CD8-positive, alpha-beta memory T cell (primary cell): ENCODE measurements at regions not wholly inside any gene's neighbourhood (a gene's known extent, or its start where the extent isn't known, plus 50 kb on each side); places are given as distances from the start of the nearest gene placed in this dataset.

Source experiments
- CTCF ChIA-PET: fragments of 350-600 bp; sonication (Branson Sonifier 250); formaldehyde crosslinking; loops from one replicate; lab custom pipeline; 2021; ENCODE audit warnings: antibody characterized with exemption; lab: Charles Lee
- POLR2A ChIA-PET: fragments of 350-600 bp; sonication (Branson Sonifier 250); formaldehyde crosslinking; loops from one replicate; lab custom pipeline; 2021; ENCODE audit warnings: antibody characterized with exemption; lab: Charles Lee
- DNase-seq, 5 donors: peaks; one replicate each; pipeline versions ENCODE4 v3.0.0 to v3.0.0-alpha.2; 2020 to 2022; ENCODE audit warnings: mixed read lengths in 1 of 5
- H3K27ac ChIP-seq: one replicate; pipeline ENCODE4 v1.7.0; 2013; ENCODE audit warnings: low read depth, mild to moderate bottlenecking, low read length, moderate library complexity
- H3K27me3 ChIP-seq: 2 replicates; pipeline ENCODE4 v1.7.0; 2013; ENCODE audit warnings: low read length, mild to moderate bottlenecking; ENCODE audit not compliant: insufficient read depth, poor library complexity, severe bottlenecking
- H3K36me3 ChIP-seq: 2 replicates; pipeline ENCODE4 v1.7.0; 2013; ENCODE audit warnings: mild to moderate bottlenecking, low read length, moderate library complexity; ENCODE audit not compliant: insufficient read depth
- H3K4me1 ChIP-seq: 2 replicates; pipeline ENCODE4 v1.7.0; 2013; ENCODE audit warnings: mild to moderate bottlenecking, low read length, moderate library complexity; ENCODE audit not compliant: insufficient read depth
- H3K4me3 ChIP-seq: 2 replicates; pipeline ENCODE4 v1.7.0; 2013; ENCODE audit warnings: mild to moderate bottlenecking, low read length
- H3K9me3 ChIP-seq: 2 replicates; pipeline ENCODE4 v1.7.0; 2013; ENCODE audit warnings: mild to moderate bottlenecking, low read length
- H3K27ac Mint-ChIP-seq, 8 donors: one replicate each; pipeline ENCODE4 v1.8.0; 2020 to 2021; ENCODE audit warnings: mixed read lengths in 8 of 8, mild to moderate bottlenecking in 6 of 8, inconsistent platforms in 3 of 8, moderate library complexity in 3 of 8
- H3K27me3 Mint-ChIP-seq, 2 donors: one replicate each; pipeline ENCODE4 v1.8.0; 2020 to 2021; ENCODE audit warnings: mixed read lengths in 2 of 2, mild to moderate bottlenecking in 1 of 2, moderate library complexity in 1 of 2
- H3K36me3 Mint-ChIP-seq, 3 donors: one replicate each; pipeline ENCODE4 v1.8.0; 2020 to 2021; ENCODE audit warnings: mixed read lengths in 3 of 3, inconsistent platforms in 1 of 3, mild to moderate bottlenecking in 1 of 3
- H3K4me1 Mint-ChIP-seq, 3 donors: one replicate each; pipeline ENCODE4 v1.8.0; 2020 to 2021; ENCODE audit warnings: mixed read lengths in 3 of 3, inconsistent platforms in 1 of 3, mild to moderate bottlenecking in 1 of 3
- H3K4me3 Mint-ChIP-seq, 7 donors: one replicate each; pipeline ENCODE4 v1.8.0; 2020 to 2021; ENCODE audit warnings: mixed read lengths in 7 of 7, mild to moderate bottlenecking in 6 of 7, moderate library complexity in 4 of 7, inconsistent platforms in 2 of 7
- H3K9me3 Mint-ChIP-seq, 5 donors: one replicate each; pipeline ENCODE4 v1.8.0; 2020 to 2022; ENCODE audit warnings: mixed read lengths in 5 of 5, mild to moderate bottlenecking in 3 of 5, moderate library complexity in 2 of 5, inconsistent platforms in 1 of 5

- CTCF ChIA-PET: no interaction called here
- no peaks in the 10 kb centered on the region for H3K27me3 ChIP-seq
- POLR2A ChIA-PET: no interaction called here
- no peaks in the 10 kb centered on the region for H3K36me3 ChIP-seq
- peaks cover 0 to 4% (median 1%) of the 10 kb centered on the region in 5 donors for H3K9me3 Mint-ChIP-seq
- H3K4me3 Mint-ChIP-seq: no peak overlapping the region
- H3K27me3 Mint-ChIP-seq: no peaks in the 10 kb centered on the region
- no peaks in the 10 kb centered on the region for H3K4me1 Mint-ChIP-seq
- H3K9me3 ChIP-seq: no peaks in the 10 kb centered on the region
- H3K36me3 Mint-ChIP-seq: no peaks in the 10 kb centered on the region
- peak overlapping the region in 1 of 8 donors; percentile 38 for H3K27ac Mint-ChIP-seq
- no peak overlapping the region for H3K27ac ChIP-seq
- H3K4me3 ChIP-seq: no peak overlapping the region
- no peaks in the 10 kb centered on the region for H3K4me1 ChIP-seq
- no peak for DNase-seq
These were observed 579.8 kb upstream of the POU3F2 start for GRCh38 chr6:98254624-98255023.

- Histone ChIP-seq H3K27ac (no peak overlapping the region), H3K27me3 (no peaks in the 10 kb centered on the region), H3K36me3 (no peaks in the 10 kb centered on the region), H3K4me3 (no peak overlapping the region), H3K4me1 (no peaks in the 10 kb centered on the region), H3K9me3 (no peaks in the 10 kb centered on the region)
- Mint-ChIP-seq H3K27me3 (no peaks in the 10 kb centered on the region), H3K27ac (no peak overlapping the region), H3K9me3 (peaks cover 0 to 11% (median 0%) of the 10 kb centered on the region in 5 donors), H3K4me3 (no peak overlapping the region), H3K4me1 (no peaks in the 10 kb centered on the region), H3K36me3 (no peaks in the 10 kb centered on the region)
- ChIA-PET CTCF (no interaction called here), POLR2A (no interaction called here)
- no peak for DNase-seq
These were observed 574.0 kb upstream of the POU3F2 start for GRCh38 chr6:98260382-98260781.

GRCh38 chr6:98272060-98272459 lies 562.3 kb upstream of the POU3F2 start:
- no peak for DNase-seq
- CTCF ChIA-PET: no interaction called here
- Histone ChIP-seq H3K27me3 (no peaks in the 10 kb centered on the region), H3K4me1 (no peaks in the 10 kb centered on the region), H3K4me3 (no peak overlapping the region), H3K36me3 (no peaks in the 10 kb centered on the region), H3K27ac (no peak overlapping the region), H3K9me3 (no peaks in the 10 kb centered on the region)
- Mint-ChIP-seq H3K36me3 (no peaks in the 10 kb centered on the region), H3K27me3 (no peaks in the 10 kb centered on the region), H3K4me3 (no peak overlapping the region), H3K9me3 (peaks cover 0 to 8% (median 0%) of the 10 kb centered on the region in 5 donors), H3K27ac (no peak overlapping the region), H3K4me1 (no peaks in the 10 kb centered on the region)
- POLR2A ChIA-PET: no interaction called here

- CTCF ChIA-PET: no interaction called here
- Mint-ChIP-seq H3K36me3 (no peaks in the 10 kb centered on the region), H3K4me1 (no peaks in the 10 kb centered on the region), H3K4me3 (no peak overlapping the region), H3K9me3 (peaks cover 0 to 5% (median 0%) of the 10 kb centered on the region in 5 donors), H3K27ac (no peak overlapping the region), H3K27me3 (no peaks in the 10 kb centered on the region)
- Histone ChIP-seq H3K4me3 (no peak overlapping the region), H3K27me3 (no peaks in the 10 kb centered on the region), H3K27ac (no peak overlapping the region), H3K36me3 (no peaks in the 10 kb centered on the region), H3K4me1 (no peaks in the 10 kb centered on the region), H3K9me3 (no peaks in the 10 kb centered on the region)
- POLR2A ChIA-PET: no interaction called here
- DNase-seq: no peak
These were observed 559.7 kb upstream of the POU3F2 start for GRCh38 chr6:98274691-98275090.

GRCh38 chr6:98280492-98280891 lies 553.9 kb upstream of the POU3F2 start:
- CTCF ChIA-PET: no interaction called here
- no peaks in the 10 kb centered on the region for H3K27me3 Mint-ChIP-seq

GRCh38 chr6:98286620-98287019 lies 547.8 kb upstream of the POU3F2 start:
- Mint-ChIP-seq H3K27me3 (no peaks in the 10 kb centered on the region), H3K4me3 (no peak overlapping the region), H3K4me1 (no peaks in the 10 kb centered on the region), H3K9me3 (peaks cover 0 to 5% (median 0%) of the 10 kb centered on the region in 5 donors), H3K27ac (no peak overlapping the region), H3K36me3 (no peaks in the 10 kb centered on the region)
- H3K4me1 ChIP-seq: no peaks in the 10 kb centered on the region
- no peaks in the 10 kb centered on the region for H3K36me3 ChIP-seq
- H3K27me3 ChIP-seq: no peaks in the 10 kb centered on the region
- no peak overlapping the region for H3K27ac ChIP-seq
- no peak for DNase-seq
- H3K9me3 ChIP-seq: no peaks in the 10 kb centered on the region
- ChIA-PET POLR2A (no interaction called here), CTCF (no interaction called here)
- no peak overlapping the region for H3K4me3 ChIP-seq

More at GRCh38 chr6:98280492-98280891, 553.9 kb upstream of the POU3F2 start:
- H3K27me3 ChIP-seq: no peaks in the 10 kb centered on the region
- no peak overlapping the region for H3K27ac ChIP-seq
- no peaks in the 10 kb centered on the region for H3K9me3 ChIP-seq
- no peak for DNase-seq
- no peaks in the 10 kb centered on the region for H3K4me1 ChIP-seq
- POLR2A ChIA-PET: no interaction called here
- H3K4me3 Mint-ChIP-seq: no peak overlapping the region
- H3K27ac Mint-ChIP-seq: peak overlapping the region in 1 of 8 donors; percentile 12
- no peaks in the 10 kb centered on the region for H3K4me1 Mint-ChIP-seq
- no peaks in the 10 kb centered on the region for H3K9me3 Mint-ChIP-seq
- H3K36me3 ChIP-seq: no peaks in the 10 kb centered on the region
- no peaks in the 10 kb centered on the region for H3K36me3 Mint-ChIP-seq
- no peak overlapping the region for H3K4me3 ChIP-seq

GRCh38 chr6:98287876-98288275 lies 546.5 kb upstream of the POU3F2 start:
- no peak overlapping the region for H3K27ac Mint-ChIP-seq
- Histone ChIP-seq H3K9me3 (no peaks in the 10 kb centered on the region), H3K4me1 (no peaks in the 10 kb centered on the region), H3K4me3 (no peak overlapping the region), H3K36me3 (no peaks in the 10 kb centered on the region), H3K27me3 (no peaks in the 10 kb centered on the region), H3K27ac (no peak overlapping the region)
- H3K9me3 Mint-ChIP-seq: peaks cover 0 to 5% (median 4%) of the 10 kb centered on the region in 5 donors
- H3K27me3 Mint-ChIP-seq: no peaks in the 10 kb centered on the region
- H3K4me1 Mint-ChIP-seq: no peaks in the 10 kb centered on the region
- POLR2A ChIA-PET: no interaction called here
- H3K36me3 Mint-ChIP-seq: no peaks in the 10 kb centered on the region
- peak overlapping the region in 1 of 7 donors; percentile 21 for H3K4me3 Mint-ChIP-seq
- CTCF ChIA-PET: interaction anchor here (0.5 kb wide), 2 partner anchors 8 to 20 kb away, joined by 3 read pairs; no protein-coding TSS in a partner anchor
- DNase-seq: no peak

GRCh38 chr6:98292810-98293209 lies 541.6 kb upstream of the POU3F2 start:
- Mint-ChIP-seq H3K36me3 (no peaks in the 10 kb centered on the region), H3K4me1 (no peaks in the 10 kb centered on the region), H3K9me3 (peaks cover 0 to 5% (median 2%) of the 10 kb centered on the region in 5 donors), H3K27me3 (no peaks in the 10 kb centered on the region), H3K27ac (no peak overlapping the region), H3K4me3 (no peak overlapping the region)
- DNase-seq: no peak
- ChIA-PET CTCF (no interaction called here), POLR2A (no interaction called here)
- Histone ChIP-seq H3K27ac (no peak overlapping the region), H3K36me3 (no peaks in the 10 kb centered on the region), H3K4me3 (no peak overlapping the region), H3K27me3 (no peaks in the 10 kb centered on the region), H3K9me3 (no peaks in the 10 kb centered on the region), H3K4me1 (no peaks in the 10 kb centered on the region)
